ENCODE measurements at regions not wholly inside any gene's neighbourhood (a gene's known extent, or its start where the extent isn't known, plus 50 kb on each side); places are given as distances from the start of the nearest gene placed in this dataset.

DNA sequence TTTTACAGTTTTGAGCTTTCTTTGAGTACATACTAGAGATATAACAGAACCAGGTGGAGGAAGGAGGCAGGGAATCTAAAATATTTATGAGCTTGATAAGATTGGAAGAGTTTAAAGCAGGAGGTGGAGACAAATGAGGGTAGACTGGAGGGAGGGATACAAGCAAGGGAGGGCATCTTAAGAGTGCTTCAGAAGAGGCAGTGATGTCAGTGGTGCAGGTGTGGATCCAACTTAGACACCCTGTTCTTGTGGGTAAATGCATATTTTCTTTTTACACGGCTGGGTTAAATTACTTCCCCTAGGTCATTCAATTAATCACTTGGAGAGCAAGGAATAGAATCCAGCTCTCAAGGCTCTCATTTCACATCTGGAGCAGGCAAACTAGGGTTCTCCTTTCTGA lies 146.1 kb upstream of the LRIG3 start:
- ChIA-PET CTCF (interaction anchor here (0.6 to 1.6 kb wide), 3 partner anchors 11 to 824 kb away, joined by 3 to 4 read pairs (median 3); no protein-coding TSS in a partner anchor), POLR2A (interaction anchor here (1.1 to 2.5 kb wide), 3 partner anchors 10 to 146 kb away, joined by 3 to 11 read pairs (median 5); partner anchors contain the start of gene LRIG3)
- Histone ChIP-seq H3K27ac (ENCODE audit: extremely low read depth, low read depth, low read length) (no peak overlapping the region), H3K4me1 (ENCODE audit: control insufficient read depth, insufficient read depth, low read length) (peaks cover 25% of the 10 kb centered on the region), H3K4me3 (ENCODE audit: low read depth, low read length) (no peak overlapping the region), H3K9me3 (ENCODE audit: control insufficient read depth, insufficient read depth, low read depth, low read length) (no peaks in the 10 kb centered on the region), H3K36me3 (ENCODE audit: control insufficient read depth in 2 of 2, insufficient read depth in 1 of 2, low read length in 2 of 2) (no peaks in the 10 kb centered on the region)
- TF ChIP-seq ZNF514 (tag by site-specific recombination; IDR thresholded peaks at IDR 0.05) (no peak), ZNF366 (tag by site-specific recombination; conservative IDR thresholded peaks at IDR 0.05) (0 out of 2 replicates have a peak, but pooled peaks have one; percentile 41), ZNF155 (tag by site-specific recombination; IDR thresholded peaks at IDR 0.05) (no peak), TCF7L2 (IDR thresholded peaks at IDR 0.05; ENCODE audit: borderline replicate concordance, low read depth, low read length) (no peak), WT1 (tag by site-specific recombination; IDR thresholded peaks at IDR 0.05) (peak; percentile 73), ZNF558 (tag by site-specific recombination; IDR thresholded peaks at IDR 0.05) (no peak), ZXDB (tag by site-specific recombination; IDR thresholded peaks at IDR 0.05) (0 out of 2 replicates have a peak, but pooled peaks have one; percentile 24), ZNF510 (tag by site-specific recombination; IDR thresholded peaks at IDR 0.05; ENCODE audit: insufficient replicate concordance) (no peak), FEZF1 (tag by site-specific recombination; IDR thresholded peaks at IDR 0.05) (no peak), ZNF394 (tag by site-specific recombination; IDR thresholded peaks at IDR 0.05; ENCODE audit: borderline replicate concordance) (no peak), ZBTB48 (tag by site-specific recombination; IDR thresholded peaks at IDR 0.05) (no peak), ZNF426 (tag by site-specific recombination; IDR thresholded peaks at IDR 0.05) (no peak), SP3 (tag by site-specific recombination; IDR thresholded peaks at IDR 0.05) (no peak), ZNF248 (tag by site-specific recombination; IDR thresholded peaks at IDR 0.05) (no peak), ZNF114 (tag by site-specific recombination; IDR thresholded peaks at IDR 0.05) (no peak)
- TF ChIP-seq, protein P1, sequence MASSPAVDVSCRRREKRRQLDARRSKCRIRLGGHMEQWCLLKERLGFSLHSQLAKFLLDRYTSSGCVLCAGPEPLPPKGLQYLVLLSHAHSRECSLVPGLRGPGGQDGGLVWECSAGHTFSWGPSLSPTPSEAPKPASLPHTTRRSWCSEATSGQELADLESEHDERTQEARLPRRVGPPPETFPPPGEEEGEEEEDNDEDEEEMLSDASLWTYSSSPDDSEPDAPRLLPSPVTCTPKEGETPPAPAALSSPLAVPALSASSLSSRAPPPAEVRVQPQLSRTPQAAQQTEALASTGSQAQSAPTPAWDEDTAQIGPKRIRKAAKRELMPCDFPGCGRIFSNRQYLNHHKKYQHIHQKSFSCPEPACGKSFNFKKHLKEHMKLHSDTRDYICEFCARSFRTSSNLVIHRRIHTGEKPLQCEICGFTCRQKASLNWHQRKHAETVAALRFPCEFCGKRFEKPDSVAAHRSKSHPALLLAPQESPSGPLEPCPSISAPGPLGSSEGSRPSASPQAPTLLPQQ (tag by site-specific recombination; IDR thresholded peaks at IDR 0.05), result peak; percentile 42; the same call in 1 of the 2 replicates
- TF ChIP-seq, protein P2, sequence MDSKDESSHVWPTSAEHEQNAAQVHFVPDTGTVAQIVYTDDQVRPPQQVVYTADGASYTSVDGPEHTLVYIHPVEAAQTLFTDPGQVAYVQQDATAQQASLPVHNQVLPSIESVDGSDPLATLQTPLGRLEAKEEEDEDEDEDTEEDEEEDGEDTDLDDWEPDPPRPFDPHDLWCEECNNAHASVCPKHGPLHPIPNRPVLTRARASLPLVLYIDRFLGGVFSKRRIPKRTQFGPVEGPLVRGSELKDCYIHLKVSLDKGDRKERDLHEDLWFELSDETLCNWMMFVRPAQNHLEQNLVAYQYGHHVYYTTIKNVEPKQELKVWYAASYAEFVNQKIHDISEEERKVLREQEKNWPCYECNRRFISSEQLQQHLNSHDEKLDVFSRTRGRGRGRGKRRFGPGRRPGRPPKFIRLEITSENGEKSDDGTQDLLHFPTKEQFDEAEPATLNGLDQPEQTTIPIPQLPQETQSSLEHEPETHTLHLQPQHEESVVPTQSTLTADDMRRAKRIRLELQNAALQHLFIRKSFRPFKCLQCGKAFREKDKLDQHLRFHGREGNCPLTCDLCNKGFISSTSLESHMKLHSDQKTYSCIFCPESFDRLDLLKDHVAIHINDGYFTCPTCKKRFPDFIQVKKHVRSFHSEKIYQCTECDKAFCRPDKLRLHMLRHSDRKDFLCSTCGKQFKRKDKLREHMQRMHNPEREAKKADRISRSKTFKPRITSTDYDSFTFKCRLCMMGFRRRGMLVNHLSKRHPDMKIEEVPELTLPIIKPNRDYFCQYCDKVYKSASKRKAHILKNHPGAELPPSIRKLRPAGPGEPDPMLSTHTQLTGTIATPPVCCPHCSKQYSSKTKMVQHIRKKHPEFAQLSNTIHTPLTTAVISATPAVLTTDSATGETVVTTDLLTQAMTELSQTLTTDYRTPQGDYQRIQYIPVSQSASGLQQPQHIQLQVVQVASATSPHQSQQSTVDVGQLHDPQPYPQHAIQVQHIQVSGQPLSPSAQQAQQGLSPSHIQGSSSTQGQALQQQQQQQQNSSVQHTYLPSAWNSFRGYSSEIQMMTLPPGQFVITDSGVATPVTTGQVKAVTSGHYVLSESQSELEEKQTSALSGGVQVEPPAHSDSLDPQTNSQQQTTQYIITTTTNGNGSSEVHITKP (tag by site-specific recombination; IDR thresholded peaks at IDR 0.05), result peak; percentile 68
- TF ChIP-seq, protein P3, sequence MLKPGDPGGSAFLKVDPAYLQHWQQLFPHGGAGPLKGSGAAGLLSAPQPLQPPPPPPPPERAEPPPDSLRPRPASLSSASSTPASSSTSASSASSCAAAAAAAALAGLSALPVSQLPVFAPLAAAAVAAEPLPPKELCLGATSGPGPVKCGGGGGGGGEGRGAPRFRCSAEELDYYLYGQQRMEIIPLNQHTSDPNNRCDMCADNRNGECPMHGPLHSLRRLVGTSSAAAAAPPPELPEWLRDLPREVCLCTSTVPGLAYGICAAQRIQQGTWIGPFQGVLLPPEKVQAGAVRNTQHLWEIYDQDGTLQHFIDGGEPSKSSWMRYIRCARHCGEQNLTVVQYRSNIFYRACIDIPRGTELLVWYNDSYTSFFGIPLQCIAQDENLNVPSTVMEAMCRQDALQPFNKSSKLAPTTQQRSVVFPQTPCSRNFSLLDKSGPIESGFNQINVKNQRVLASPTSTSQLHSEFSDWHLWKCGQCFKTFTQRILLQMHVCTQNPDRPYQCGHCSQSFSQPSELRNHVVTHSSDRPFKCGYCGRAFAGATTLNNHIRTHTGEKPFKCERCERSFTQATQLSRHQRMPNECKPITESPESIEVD (tag by site-specific recombination; IDR thresholded peaks at IDR 0.05), result peak; percentile 20; the same call in 1 of the 2 replicates
- TF ChIP-seq, protein P4, sequence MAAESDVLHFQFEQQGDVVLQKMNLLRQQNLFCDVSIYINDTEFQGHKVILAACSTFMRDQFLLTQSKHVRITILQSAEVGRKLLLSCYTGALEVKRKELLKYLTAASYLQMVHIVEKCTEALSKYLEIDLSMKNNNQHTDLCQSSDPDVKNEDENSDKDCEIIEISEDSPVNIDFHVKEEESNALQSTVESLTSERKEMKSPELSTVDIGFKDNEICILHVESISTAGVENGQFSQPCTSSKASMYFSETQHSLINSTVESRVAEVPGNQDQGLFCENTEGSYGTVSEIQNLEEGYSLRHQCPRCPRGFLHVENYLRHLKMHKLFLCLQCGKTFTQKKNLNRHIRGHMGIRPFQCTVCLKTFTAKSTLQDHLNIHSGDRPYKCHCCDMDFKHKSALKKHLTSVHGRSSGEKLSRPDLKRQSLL (tag by site-specific recombination; IDR thresholded peaks at IDR 0.05), result no peak
- TF ChIP-seq, protein P5, sequence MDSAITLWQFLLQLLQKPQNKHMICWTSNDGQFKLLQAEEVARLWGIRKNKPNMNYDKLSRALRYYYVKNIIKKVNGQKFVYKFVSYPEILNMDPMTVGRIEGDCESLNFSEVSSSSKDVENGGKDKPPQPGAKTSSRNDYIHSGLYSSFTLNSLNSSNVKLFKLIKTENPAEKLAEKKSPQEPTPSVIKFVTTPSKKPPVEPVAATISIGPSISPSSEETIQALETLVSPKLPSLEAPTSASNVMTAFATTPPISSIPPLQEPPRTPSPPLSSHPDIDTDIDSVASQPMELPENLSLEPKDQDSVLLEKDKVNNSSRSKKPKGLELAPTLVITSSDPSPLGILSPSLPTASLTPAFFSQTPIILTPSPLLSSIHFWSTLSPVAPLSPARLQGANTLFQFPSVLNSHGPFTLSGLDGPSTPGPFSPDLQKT (IDR thresholded peaks at IDR 0.05; ENCODE audit: borderline replicate concordance, low read depth, low read length), result no peak
